Kidney tubule cell (primary cell): ENCODE measurements at regions not wholly inside any gene's neighbourhood (a gene's known extent, or its start where the extent isn't known, plus 50 kb on each side); places are given as distances from the start of the nearest gene placed in this dataset.
A peak's percentile ranks its signal among the peaks of the same experiment; 100 is the strongest.

Experiments
- DNase-seq: peaks from one replicate; pipeline ENCODE4 v3.0.0-alpha.2; 2018; ENCODE audit warnings: low spot score

GRCh38 chr12:74283646-74284045 is 254.0 kb upstream of the ATXN7L3B start:
- DNase-seq: no peak

GRCh38 chr12:74285773-74286172 is 251.9 kb upstream of the ATXN7L3B start:
- DNase-seq: peak; percentile 47

- no peak for DNase-seq
Observed at GRCh38 chr12:74286254-74286653, 251.4 kb upstream of the ATXN7L3B start.

- no peak for DNase-seq
Observed at GRCh38 chr12:74292351-74293194, 245.1 kb upstream of the ATXN7L3B start.

GRCh38 chr12:74293689-74294131 is 243.9 kb upstream of the ATXN7L3B start:
- no peak for DNase-seq

- peak; percentile 19 for DNase-seq
Observed at GRCh38 chr12:74317078-74317601, 220.5 kb upstream of the ATXN7L3B start.

GRCh38 chr12:74317741-74318140 is 219.9 kb upstream of the ATXN7L3B start:
- no peak for DNase-seq

GRCh38 chr12:74319886-74320285 is 217.7 kb upstream of the ATXN7L3B start:
- no peak for DNase-seq

GRCh38 chr12:74321381-74321780 is 216.3 kb upstream of the ATXN7L3B start:
- no peak for DNase-seq

- DNase-seq: no peak
Observed at GRCh38 chr12:74322792-74323191, 214.8 kb upstream of the ATXN7L3B start.

- peak; percentile 3 for DNase-seq
Observed at GRCh38 chr12:74328623-74329022, 209.0 kb upstream of the ATXN7L3B start.

- no peak for DNase-seq
Observed at GRCh38 chr12:74334780-74335179, 202.9 kb upstream of the ATXN7L3B start.

- DNase-seq: peak; percentile 72
Observed at GRCh38 chr12:74337951-74338350, 199.7 kb upstream of the ATXN7L3B start.

- no peak for DNase-seq
Observed at GRCh38 chr12:74339211-74339610, 198.4 kb upstream of the ATXN7L3B start.

- DNase-seq: no peak
Observed at GRCh38 chr12:74349925-74350324, 187.7 kb upstream of the ATXN7L3B start.

- peak; percentile 56 for DNase-seq
Observed at GRCh38 chr12:74365178-74365964, 172.3 kb upstream of the ATXN7L3B start.

GRCh38 chr12:74370608-74371216 is 166.9 kb upstream of the ATXN7L3B start:
- no peak for DNase-seq

- DNase-seq: no peak
Observed at GRCh38 chr12:74379114-74379513, 158.5 kb upstream of the ATXN7L3B start.

- DNase-seq: no peak
Observed at GRCh38 chr12:74381958-74382357, 155.7 kb upstream of the ATXN7L3B start.

- DNase-seq: no peak
Observed at GRCh38 chr12:74382983-74383382, 154.7 kb upstream of the ATXN7L3B start.

GRCh38 chr12:74391283-74391682 is 146.4 kb upstream of the ATXN7L3B start:
- no peak for DNase-seq

GRCh38 chr12:74393272-74393671 is 144.4 kb upstream of the ATXN7L3B start:
- DNase-seq: peak; percentile 5
